Inflammatory macrophage treated with lipopolysaccharide for 4 hours (primary cell): ENCODE measurements at regions not wholly inside any gene's neighbourhood (a gene's known extent, or its start where the extent isn't known, plus 50 kb on each side); places are given as distances from the start of the nearest gene placed in this dataset.

Source experiments
- DNase-seq: peaks from one replicate; pipeline ENCODE4 v3.0.0-alpha.2; 2020

DNA sequence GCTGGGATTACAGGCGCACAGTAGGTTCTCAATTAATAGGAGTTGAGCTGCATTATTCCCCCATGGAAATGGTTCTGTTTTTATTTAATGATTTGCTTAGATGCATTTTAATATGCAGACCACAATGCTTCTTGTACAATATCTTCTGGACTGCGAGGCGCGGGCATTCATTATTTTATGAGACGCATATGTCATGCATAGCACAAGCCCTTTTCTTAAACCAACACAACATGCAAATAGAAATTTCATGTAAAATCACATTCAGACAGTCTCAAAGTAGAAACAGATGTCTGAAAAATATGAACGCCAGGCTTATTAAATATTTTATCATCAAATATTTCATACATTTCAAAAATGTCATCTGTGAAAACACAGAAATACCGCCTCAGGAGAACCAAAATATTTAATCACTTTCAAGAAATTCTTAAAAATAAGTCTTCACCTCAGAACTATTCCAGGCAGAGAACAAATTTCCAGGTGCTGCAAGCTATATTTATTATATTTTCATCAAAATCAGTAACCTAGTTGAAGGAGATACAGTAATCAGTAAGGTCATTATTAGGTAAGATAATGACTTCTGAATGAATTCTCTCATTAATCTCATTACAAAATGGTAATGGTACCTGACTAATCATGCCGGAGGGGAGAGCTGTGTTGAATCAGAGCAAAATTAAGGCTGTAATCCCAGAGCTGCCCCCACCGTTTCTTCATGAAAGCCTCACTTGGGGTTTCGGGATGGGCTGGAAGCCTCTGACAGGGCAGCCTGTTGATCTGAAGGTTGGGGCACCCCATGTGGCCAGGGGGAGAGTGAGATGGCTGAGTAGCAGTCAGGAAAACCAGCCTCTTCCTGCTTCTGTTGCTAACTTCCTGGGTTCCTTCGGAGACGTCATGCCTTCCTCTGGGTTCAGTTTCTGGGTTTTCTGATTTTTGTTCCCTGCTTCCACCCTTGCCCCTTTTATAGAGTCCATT lies 133.9 kb upstream of the ZNF618 start:
- no peak for DNase-seq

DNA sequence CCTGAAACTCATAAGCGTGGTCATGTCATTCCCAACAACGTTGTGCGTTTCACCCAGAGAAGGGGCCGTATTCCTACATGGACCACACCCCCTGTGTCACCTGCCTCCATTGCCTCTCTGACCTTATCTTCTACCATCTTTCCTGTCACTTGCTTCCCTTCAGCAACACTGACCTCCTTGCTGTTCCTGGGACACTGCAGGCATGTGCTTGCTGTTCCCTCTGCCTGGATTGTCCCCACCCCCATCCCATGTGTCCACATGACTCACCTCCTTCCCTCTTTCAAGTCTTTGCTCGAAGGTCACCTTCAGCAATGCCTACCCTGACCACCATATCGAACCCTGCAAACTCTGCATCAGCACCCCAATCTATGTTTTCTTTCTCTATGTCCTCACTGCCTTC lies 133.2 kb upstream of the ZNF618 start:
- no peak for DNase-seq

DNA sequence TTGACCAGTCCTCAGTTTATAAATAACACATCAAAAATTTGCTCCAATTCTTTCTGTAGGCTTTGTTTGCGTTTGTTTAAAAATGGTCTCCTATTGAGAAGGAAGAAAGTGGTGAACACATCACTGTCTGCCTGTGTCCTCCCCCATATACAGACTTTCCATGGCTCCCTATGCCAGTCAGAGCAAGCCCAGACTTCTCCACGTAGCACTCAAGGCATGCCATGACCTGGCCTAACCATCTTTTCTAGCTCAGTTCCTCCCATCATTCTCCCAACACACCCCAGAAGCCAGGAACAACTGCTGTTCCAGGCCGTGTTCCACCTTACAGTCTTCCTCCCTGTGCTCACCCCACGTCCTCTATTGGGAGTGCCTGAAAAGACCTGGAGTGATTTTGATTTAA lies 129.6 kb upstream of the ZNF618 start:
- no peak for DNase-seq

DNA sequence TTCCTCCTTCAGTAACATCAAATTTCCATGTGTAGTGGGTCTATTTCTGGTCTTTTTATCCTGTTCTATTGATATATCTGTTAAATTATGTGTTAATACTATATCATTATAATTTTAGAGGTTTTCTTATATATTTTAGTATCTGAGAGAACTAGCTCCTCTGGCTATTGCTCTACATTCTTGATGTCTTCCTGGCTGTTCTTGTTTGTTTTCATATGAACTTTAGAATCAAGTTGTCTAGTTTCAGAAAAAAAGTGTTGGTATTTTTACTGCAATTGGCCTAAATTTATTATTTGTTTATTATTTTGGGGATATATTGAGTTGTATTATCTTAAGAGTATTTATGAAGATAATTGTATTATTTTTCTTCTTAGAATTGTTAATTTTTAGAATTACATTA lies 128.0 kb upstream of the ZNF618 start:
- no peak for DNase-seq

DNA sequence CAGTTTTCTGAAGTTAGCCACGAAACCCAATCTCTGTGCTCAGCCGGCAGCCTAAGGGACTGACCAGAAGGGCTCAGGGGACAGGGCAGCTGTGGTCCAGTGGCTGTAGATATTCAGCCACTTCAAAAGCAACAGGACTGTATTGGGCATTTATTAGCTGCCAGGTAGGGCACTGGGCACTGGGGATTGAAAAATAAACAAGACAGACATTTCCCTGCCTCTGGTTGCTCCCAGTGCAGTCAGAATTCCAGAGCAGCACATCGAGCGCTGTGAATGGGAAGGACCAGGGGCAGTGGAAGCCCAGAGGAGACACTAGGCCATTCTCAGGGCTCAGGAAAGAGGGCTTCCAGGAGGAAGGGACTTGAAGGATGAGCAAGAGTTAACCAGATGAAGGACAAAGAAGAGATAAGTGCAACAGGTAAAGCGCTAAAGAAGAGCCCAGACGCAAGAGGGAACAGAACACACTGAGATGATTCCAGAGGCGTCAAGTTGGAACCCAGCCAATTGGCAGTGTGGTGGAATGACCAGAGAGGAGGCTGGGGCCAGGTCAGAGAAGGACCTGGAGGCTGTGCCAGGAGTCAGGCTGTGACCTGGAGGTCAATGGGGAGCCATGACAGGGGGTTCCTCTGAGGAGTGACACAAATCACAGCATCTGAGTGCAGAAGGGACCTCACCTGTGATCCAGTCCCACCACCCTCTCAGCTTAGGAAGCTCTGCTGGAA lies 122.5 kb upstream of the ZNF618 start:
- DNase-seq: no peak

DNA sequence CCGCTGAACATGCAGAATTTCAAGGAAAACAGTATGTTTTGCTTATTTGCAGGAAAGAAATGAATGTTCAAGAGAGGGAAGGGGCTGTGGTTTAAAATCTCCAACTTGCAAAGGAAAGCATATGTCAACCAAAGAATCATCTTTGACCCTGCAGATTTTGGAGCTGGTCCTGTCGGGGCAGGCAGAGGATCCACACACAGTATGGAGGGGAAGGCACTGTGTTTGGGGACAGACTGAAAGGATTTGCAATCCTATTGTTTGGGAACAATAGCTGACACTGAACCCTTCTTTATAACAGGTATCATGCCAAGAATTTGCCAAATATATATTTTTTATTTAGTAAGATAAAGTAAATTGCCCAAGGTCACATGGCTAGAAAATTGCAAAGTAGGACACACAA lies 121.4 kb upstream of the ZNF618 start:
- no peak for DNase-seq

DNA sequence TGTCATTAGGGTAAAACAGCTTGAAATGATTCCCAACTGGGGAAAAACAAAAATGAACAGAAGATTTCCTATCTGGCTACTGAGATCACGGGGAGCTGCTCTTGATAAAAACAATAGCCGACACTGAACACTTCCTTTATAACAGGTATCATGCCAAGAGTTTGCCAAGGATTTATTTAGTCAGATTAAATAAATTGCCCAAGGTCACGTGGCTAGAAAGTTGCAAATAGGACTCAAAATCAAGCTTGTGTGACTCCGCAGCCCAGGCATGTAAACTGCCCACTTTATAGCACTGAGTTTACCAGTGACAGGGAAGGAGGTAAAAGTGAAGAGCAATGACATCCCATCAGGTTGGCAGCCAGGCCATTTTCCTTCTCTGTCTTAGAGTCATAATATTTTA lies 120.7 kb upstream of the ZNF618 start:
- DNase-seq: no peak

DNA sequence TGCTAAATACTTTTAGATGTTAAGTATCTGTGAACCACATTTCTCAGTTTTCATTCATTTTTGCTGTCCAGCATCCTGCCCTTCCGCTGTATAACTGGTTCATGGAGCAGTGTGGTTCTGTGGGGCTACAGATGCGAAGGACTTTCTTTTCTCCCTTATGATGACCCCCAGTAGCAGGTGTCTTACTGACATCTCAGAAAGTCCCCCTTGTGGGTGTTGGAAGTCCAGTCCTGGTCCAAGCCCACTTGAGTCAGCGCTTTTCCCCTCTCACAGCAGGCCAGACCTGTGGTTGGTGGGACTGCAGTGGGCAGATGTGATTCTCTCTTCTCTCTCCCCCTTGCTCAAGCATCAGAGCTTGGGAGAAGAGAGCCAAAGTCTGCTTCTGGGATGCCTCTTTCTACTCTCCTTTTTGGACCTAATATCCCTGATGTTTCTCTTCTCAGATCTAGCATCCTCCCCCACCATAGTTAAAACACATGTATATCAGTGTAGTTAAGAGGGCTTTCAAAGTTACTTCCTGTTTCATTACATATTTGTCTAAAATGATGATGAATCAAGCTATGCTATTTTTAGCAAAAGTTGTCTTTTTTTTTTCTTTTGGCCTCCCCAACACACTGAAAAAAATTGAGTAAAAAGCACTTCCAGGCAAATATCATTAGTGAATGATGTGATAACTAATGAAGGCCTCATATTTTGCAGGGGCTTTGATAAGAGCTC lies 119.5 kb upstream of the ZNF618 start:
- DNase-seq: peak; percentile 23

DNA sequence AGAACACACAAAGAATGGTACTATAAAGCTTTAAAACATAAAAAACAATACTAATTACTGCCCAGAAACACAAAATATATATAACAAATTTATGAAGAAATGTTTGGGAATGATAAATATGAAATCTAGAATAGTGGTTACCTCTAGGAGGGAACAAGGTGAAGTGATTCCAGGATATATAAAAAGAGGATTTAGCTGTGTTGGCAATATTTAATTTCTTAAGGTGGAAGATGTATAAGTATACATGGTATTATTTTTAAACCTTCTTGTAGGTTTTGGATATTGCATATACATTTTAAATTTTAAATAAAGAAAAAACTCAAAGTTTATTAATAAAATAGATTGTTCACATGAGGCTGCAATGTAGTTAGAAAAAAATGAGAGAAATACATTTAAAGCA lies 112.7 kb upstream of the ZNF618 start:
- DNase-seq: no peak

DNA sequence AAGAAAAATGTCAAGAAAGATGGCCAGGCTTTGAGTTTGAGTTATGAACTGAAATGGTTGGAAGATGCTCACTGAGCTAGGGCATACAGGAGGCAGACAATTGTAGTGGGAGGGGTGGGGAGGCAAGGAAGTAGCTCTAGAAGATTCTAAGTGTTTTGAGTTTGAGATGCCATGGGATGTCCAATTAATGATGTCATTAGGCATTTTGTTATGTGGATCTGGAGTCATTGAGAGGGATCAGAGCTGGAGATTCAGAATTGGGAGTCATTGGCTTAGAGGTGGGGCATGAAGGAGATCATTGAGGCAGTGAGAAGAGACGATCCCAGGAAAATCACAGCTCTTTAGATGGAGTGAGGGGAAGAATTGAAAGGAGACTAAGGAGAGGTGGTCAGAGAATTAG lies 111.5 kb upstream of the ZNF618 start:
- no peak for DNase-seq

DNA sequence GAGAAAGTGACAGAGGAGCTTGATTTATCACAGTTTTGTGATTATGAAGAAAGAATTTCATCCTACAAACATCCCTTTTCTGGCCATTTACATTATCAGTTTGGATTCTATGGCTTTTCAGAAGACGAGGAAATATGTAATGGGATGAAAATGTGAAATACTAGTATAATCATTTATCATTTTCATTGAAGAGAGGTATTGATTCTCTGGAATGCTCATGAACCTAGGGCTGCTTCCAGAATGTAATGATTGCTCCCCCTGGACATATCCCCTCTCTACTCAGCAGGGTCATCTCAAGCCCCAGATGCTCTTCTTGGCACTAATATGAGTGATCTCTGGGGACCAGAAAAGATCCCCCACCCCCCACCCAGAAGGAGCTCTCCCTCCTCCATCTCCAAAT lies 106.7 kb upstream of the ZNF618 start:
- no peak for DNase-seq

DNA sequence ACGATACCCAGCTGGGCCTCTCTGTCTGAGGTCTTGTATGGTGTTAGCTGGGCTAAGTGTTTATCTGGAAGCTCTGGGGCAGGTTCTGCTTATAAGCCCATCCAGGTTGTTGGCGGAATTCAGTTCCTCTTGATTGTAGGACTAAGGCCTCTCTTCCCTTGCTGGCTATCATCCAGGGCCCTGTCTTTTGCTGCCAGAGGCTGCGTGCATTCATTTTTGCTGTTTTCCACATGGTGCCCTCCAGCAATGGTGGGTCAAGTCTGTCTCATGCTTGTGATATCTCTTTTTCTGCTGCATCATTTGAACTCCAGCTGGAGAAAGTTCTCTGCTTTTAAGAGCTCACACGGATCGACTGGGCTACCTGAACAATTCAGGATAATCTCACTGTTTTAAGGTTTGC lies 105.7 kb upstream of the ZNF618 start:
- DNase-seq: no peak

DNA sequence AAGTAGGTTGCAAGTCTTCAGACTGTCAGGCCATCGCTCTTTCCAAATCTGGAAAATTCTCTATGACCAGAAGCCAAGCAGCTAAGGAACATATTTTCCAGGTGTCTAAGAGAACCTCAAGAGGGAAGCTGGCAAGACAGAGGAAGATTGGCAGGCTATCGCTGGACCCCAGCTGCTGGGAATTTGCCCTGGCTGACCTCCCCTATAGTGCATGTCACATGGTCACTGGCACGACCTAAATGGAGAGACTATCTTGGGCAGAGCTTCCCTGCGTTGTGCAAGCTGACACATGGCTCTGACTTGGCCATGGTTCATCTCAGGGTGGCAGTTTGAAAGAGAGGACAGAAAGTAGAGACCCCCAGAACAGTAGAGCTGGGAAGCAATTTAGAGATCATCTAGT lies 104.9 kb upstream of the ZNF618 start:
- no peak for DNase-seq

DNA sequence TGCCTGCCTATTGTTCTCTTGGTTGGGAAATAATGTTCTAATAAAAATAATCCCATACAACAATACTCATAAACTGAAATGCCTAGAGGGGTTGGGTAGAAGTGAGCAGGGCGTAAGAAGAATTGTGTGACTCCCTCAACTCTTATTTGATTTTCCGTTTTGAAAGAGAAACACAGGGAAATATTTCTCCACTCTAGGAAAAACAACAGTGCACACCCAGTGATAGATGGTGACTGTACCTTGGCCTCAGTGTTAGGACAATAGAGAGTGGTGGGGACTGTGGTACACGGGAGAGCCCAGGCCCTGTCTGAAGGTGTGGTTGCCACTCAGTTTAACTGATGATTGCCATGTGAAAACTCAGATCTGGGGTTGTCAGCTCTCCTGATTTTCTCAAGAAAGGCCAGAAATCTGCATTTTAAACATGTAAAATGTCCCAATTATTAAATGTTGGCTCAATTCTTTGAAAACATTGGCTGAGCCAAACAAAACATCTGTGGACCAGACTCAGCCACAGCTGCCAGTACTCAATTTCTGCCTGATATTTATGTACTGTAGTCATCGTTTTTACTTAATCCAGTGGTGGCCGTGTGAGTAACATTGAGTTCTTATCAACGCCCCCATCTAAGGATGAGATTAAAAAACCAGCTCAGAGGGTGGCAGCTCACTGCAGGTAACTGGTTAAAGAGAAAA lies 103.8 kb upstream of the ZNF618 start:
- no peak for DNase-seq

DNA sequence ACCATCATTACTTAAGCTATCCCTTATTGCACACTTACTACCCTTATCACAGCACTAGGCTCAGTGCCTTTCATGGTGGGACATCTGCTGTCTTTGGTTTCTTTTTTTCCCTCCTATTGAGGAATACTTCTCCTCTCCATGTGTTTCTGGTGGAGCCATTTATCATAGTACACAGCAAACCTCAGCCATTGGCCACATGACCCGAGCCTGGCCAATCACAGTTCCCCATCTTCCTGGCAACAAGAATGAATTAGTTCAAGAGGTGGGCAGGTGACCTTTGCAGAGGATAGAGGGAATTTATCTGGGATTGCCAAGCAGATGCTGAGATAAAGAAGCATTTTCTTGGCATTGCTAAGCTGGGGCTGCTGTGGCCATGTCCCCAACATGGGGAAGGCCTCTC lies 101.1 kb upstream of the ZNF618 start:
- DNase-seq: no peak

DNA sequence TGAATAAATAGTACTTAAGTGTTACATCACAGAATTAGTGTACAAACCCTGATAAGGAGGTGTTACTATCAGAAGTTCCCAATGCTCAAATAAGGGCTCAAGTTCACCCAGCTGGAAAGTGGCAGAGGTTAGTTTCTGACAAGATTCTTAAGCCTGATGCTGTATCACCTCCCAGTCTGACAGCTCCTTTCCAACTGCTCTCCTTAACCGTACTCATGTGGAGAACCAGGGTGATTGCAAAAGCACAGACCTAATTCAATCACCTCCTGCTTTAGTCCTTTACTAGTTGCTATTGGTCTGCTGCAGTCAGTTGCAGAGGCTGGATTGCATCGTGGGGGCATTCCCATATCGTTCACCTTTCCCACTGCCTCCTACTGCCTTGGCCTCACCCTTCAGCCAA lies 100.4 kb upstream of the ZNF618 start:
- DNase-seq: no peak

DNA sequence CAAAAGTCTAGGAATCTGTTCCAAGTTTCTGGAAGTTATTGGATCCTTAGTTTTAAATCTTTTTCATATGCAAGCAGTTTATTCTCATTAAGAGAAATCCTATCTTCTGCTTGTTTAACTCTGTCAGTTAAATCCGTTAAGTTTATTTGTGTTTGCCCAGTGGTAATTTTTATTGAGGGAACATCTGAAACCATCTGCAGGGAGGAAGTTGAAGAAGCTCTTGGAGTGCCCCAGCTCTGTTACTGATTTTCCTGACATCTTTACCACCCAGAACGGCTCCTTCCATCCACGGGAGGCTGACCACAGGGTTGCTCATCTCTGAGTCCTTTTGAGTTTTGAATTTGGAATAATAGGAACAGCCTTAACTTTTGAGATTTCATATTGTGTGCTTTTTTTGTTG lies 99.9 kb upstream of the ZNF618 start:
- DNase-seq: no peak

DNA sequence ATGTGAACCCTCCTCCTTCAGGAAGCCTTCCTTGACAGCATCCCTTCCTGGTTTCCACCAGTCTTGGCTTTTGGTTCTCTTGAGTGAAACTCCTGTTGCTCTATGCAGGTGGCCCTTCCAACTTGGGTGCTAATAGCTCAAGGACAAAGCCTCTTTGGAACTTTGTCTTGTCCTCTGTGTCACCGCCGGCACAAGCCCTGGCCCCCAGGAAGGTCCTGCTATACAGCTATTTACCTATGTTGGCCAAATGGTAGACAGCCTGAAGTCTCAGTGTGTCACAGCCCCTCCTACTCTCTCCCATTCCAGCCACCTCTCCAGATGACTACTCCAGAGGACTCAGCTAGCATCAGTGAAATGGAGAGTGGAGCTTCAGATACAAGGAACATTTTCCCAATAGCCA lies 94.7 kb upstream of the ZNF618 start:
- no peak for DNase-seq

DNA sequence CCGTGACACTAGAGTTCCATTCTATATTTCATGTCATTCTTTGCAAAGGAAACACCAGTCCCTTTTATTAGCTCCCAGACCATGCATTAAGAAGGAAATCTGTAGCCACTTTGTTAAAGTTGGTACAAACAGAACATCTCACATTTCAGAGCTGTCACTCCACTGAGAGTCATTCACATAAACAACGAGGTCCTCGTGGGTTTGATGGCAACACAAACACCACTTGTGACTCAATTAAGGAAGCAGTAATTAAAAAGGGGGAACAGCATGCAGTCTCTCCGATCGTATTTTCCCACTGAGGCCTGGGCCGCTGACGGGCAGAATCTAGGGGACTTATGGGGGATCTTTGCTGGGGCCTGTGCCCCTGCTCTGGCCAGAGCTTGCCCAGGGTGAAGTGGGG lies 94.2 kb upstream of the ZNF618 start:
- peak; percentile 68 for DNase-seq

DNA sequence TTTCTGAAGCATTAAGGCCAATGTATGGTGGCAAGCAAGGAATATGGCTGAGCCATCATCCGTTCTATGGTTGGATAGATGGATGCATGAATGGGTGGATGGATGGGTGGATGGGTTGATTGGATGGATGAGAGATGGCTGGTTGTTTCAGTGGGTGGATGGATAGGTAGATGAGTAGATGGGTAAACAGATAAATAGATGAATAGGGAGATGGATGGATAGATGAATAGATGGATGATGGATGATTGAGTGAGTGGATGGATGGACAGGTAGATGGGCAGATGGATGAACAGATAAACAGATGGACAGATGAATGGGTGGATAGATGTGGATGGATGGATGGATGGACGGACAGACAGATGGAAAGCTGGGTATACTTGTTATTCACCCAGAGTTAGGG lies 92.6 kb upstream of the ZNF618 start:
- DNase-seq: no peak

DNA sequence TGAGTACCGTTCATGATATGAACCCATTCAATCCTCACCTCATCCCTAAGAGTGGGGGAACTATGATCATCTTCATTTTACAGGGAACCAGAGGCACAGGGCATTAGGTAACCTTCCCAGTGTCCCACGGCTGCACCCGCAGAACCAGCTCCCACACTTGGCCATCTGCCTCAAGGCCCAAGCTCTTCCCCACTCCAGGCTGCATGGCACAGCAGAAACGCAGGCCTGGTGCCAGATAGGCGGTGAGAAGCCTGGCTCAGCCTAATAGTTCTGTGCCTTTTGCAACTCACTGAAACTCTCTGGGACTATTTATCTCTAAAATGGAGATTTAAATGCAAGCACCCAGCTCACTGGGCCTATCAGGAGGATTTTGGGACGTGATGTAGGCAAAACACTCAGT lies 90.8 kb upstream of the ZNF618 start:
- no peak for DNase-seq

DNA sequence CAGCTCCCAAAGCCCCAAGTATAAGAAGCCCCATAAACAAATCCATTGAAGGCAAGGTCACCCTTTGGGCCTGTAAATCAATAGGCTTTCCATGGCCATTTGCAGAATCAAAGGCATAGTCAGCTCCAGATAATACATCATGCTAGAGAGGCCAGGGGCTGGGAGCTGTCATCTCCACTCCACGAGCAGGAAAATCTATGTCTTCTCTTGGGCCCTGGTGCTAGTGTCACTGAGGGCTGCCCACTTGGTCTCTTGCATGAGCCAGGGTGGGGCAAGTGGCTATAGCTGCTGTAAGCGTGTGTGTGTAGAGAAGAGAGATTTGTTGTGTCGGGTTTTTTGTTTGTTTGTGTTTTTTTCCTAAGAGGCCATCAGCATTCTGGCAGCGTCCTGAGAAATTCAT lies 90.0 kb upstream of the ZNF618 start:
- DNase-seq: no peak

DNA sequence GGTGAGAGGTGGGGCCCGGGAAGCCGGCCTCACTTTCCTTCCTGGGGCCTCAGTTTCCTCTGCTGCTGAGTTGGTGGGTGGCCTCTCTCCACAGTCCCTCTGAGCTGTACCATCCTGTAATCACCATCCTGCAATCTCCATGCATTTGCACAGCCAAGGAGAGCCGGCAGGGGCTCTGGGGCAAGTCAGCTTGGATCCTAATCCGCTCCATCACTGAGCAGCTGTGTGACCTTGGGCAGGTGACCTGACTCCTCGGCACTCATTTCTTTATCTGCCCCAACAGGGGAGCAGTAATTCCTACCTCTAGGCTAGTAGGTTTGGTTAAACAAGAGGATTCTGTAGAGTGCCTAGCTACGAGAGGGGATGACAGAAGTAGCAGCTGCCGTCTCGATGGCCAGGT lies 88.2 kb upstream of the ZNF618 start:
- no peak for DNase-seq
